GM13977 (cell line): ENCODE measurements at regions not wholly inside any gene's neighbourhood (a gene's known extent, or its start where the extent isn't known, plus 50 kb on each side); places are given as distances from the start of the nearest gene placed in this dataset.

Experiments
- DNase-seq: peaks from one replicate; pipeline ENCODE4 v3.0.0; 2012; ENCODE audit warnings: low spot score
- in situ Hi-C: fragments of 300-500 bp; cut with MboI; formaldehyde crosslinking; loops from one replicate; pipeline ENCODE4 v1.12.0; 2022; ENCODE audit warnings: low sequenced_read_pairs, low pct_unique_long_range_greater_than_20kb, mixed read lengths, inconsistent platforms; ENCODE audit not compliant: unreplicated experiment
- TF ChIP-seq, protein P1 (sequence below): IDR thresholded peaks from 2 replicates; pipeline ENCODE4 v1.5.1; 2012; ENCODE audit warnings: mild to moderate bottlenecking, control low read depth; ENCODE audit not compliant: insufficient read depth; ENCODE audit errors: extremely low read depth, missing control alignments

DNA sequence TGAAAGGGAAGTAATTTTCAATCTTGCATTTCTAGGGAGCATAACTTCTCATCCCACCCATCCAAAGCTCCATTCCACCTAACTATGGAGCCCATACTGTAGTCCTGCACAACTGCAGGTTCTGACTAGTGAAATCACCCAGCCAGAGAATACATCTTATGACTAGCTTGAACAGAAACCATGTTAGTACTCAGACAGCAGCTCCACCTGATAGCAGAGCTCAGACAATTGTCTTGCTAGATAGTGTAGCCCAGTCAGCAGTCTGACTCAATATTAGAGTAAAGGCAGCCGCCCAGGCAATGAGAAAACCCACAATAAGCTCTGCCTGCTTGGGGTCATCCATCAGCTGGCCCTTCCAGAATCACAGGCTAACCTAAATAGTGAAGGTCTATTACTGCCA, 544.7 kb upstream of the GBE1 start:
- TF ChIP-seq, protein P1, sequence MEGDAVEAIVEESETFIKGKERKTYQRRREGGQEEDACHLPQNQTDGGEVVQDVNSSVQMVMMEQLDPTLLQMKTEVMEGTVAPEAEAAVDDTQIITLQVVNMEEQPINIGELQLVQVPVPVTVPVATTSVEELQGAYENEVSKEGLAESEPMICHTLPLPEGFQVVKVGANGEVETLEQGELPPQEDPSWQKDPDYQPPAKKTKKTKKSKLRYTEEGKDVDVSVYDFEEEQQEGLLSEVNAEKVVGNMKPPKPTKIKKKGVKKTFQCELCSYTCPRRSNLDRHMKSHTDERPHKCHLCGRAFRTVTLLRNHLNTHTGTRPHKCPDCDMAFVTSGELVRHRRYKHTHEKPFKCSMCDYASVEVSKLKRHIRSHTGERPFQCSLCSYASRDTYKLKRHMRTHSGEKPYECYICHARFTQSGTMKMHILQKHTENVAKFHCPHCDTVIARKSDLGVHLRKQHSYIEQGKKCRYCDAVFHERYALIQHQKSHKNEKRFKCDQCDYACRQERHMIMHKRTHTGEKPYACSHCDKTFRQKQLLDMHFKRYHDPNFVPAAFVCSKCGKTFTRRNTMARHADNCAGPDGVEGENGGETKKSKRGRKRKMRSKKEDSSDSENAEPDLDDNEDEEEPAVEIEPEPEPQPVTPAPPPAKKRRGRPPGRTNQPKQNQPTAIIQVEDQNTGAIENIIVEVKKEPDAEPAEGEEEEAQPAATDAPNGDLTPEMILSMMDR, result no peak
- DNase-seq, result no peak
- in situ Hi-C loops, result no loop called here

DNA sequence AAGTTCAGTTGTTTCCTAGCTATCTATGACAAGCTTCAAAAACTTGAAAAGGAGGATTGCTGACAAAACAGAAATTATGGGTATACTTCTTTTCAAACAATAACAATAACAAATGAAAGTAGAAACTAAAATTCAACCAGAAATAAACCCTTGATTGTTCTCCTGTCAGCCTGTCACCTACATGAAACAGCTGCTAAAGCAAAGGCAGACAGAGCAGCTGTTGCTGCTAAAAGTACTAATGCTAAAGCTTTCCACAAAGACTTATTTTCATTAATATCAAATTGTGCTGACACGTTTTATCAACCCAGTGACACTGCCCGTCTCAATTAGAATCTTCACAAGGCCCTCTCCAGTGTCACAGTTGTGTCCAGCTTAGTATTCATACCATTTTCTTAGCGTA, 533.2 kb upstream of the GBE1 start:
- TF ChIP-seq, protein P1, result no peak
- in situ Hi-C loops, result no loop called here
- DNase-seq, result peak; percentile 10

GRCh38 chr3:82293867-82294266, 532.4 kb upstream of the GBE1 start:
- in situ Hi-C loops, result no loop called here
- TF ChIP-seq, protein P1, result no peak
- peak; percentile 20 for DNase-seq

DNA sequence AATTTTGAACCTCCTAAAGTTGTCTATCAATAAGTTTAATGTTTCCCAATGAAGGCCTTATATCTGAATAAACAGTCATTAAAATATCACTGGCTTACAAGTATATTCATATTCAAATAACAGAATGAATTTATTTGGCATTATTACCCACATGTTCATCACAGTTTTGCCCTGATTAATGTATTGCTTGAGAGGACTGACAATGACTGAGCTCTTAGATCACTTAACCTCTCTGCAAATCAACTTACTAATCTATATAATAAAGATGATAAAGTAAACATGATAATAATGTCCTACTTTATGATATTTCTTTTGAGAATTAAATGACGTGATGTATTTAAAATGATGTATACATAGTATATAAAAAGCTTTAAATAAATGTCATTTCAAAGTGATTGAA, 532.0 kb upstream of the GBE1 start:
- in situ Hi-C loops, result no loop called here
- TF ChIP-seq, protein P1, result no peak
- no peak for DNase-seq

GRCh38 chr3:82287562-82287961, 526.1 kb upstream of the GBE1 start:
- TF ChIP-seq, protein P1, result no peak
- in situ Hi-C loops, result no loop called here
- DNase-seq, result no peak

DNA sequence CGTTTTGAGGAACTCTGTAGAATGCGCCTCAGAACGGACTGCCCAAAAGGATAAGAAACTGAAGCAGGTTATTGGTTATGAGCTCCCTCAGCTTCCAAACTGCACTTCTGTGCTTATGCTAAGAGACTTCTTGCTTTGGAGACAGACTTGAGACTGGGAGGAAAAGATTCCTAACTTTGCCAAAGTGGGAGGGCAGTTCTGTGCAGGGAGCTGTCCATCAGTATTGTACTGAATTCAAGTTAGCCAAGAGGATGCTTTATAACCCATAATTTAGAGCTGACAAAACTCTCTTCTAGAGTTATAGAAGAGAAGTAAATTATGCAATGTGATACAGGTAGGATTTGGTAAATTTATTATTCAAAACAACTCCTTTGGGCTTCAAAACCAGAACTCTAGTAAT, 519.8 kb upstream of the GBE1 start:
- TF ChIP-seq, protein P1, result no peak
- DNase-seq, result no peak
- in situ Hi-C loops, result no loop called here

DNA sequence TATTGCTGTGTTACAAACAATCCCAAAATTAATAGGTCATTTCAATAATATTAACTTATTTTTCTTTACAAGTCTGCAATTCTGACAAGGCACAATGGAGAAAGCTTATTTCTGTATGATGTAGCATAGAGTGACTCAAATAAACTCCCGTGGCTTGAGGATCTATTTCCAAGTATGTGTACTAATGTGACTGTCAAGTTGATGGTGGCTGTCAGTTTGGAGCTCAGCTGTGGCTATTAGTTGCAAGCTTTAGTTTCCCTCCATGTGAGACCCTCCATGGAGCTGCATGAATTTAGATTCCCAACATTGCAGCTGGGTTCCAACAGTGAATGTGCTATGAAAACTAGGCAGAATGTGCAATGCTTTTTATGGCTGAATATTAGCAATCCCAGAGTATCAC, 515.5 kb upstream of the GBE1 start:
- in situ Hi-C loops, result no loop called here
- DNase-seq, result no peak
- TF ChIP-seq, protein P1, result no peak
